Spleen (tissue), 11 donors: ENCODE measurements at regions not wholly inside any gene's neighbourhood (a gene's known extent, or its start where the extent isn't known, plus 50 kb on each side); places are given as distances from the start of the nearest gene placed in this dataset.

ENCODE experiments used
- DNase-seq: peaks from one replicate; pipeline ENCODE4 v3.0.0-alpha.2; 2020
- H3K27ac ChIP-seq, 8 donors: fragments of 200-600 bp; sonication (generic) in 7 of 8; 1 replicate in 4 of 8; 2 replicates in 4 of 8; pipeline versions ENCODE4 v1.5.0 to v1.8.0; 2016 to 2021; ENCODE audit warnings: inconsistent platforms in 4 of 8, mild to moderate bottlenecking in 4 of 8, moderate library complexity in 1 of 8
- H3K27me3 ChIP-seq, 7 donors: fragments of 200-600 bp; sonication (generic) in 6 of 7; replicated peaks in 1 of 7; 1 replicate in 4 of 7; 2 replicates in 3 of 7; pipeline versions ENCODE4 v1.5.0 to v1.8.0; 2016 to 2021; ENCODE audit warnings: inconsistent platforms in 3 of 7, mild to moderate bottlenecking in 1 of 7
- H3K36me3 ChIP-seq, 6 donors: fragments of 200-600 bp; sonication (generic) in 5 of 6; 1 replicate in 4 of 6; 2 replicates in 2 of 6; pipeline versions ENCODE4 v1.5.0 to v1.8.0; 2016 to 2021; ENCODE audit warnings: inconsistent platforms in 2 of 6
- H3K4me1 ChIP-seq, 6 donors: fragments of 200-600 bp; sonication (generic) in 5 of 6; 1 replicate in 3 of 6; 2 replicates in 3 of 6; pipeline versions ENCODE4 v1.5.0 to v1.8.0; 2016 to 2021; ENCODE audit warnings: inconsistent platforms in 3 of 6
- H3K4me3 ChIP-seq, 8 donors: fragments of 200-600 bp; sonication (generic) in 7 of 8; 1 replicate in 4 of 8; 2 replicates in 4 of 8; pipeline versions ENCODE4 v1.5.0 to v1.8.0; 2016 to 2021; ENCODE audit warnings: inconsistent platforms in 4 of 8, mild to moderate bottlenecking in 4 of 8, moderate library complexity in 2 of 8
- H3K9me3 ChIP-seq, 8 donors: fragments of 200-600 bp; sonication (generic) in 7 of 8; 1 replicate in 4 of 8; 2 replicates in 4 of 8; pipeline versions ENCODE4 v1.5.0 to v1.8.0; 2016 to 2021; ENCODE audit warnings: inconsistent platforms in 4 of 8
- CTCF ChIP-seq, 11 experiments: fragments of 200-600 bp in 7 of 11; fragments of 450-650 bp in 4 of 11; sonication (generic) in 4 of 11; IDR thresholded peaks in 8 of 11; conservative IDR thresholded peaks in 3 of 11; 1 replicate in 7 of 11; 2 replicates in 4 of 11; pipeline versions ENCODE4 v1.4.0 to v1.8.0; 2016 to 2021; ENCODE audit warnings: antibody characterized with exemption in 11 of 11, inconsistent platforms in 4 of 11, mild to moderate bottlenecking in 1 of 11
- POLR2A ChIP-seq, 3 donors: fragments of 450-650 bp; IDR thresholded peaks; one replicate each; pipeline ENCODE4 v1.5.1; 2017; ENCODE audit warnings: antibody characterized with exemption in 3 of 3, mild to moderate bottlenecking in 1 of 3
- POLR2AphosphoS5 ChIP-seq, 3 donors: sonication (generic); formaldehyde crosslinking; IDR thresholded peaks; one replicate each; pipeline ENCODE4 v1.5.1; 2017; ENCODE audit warnings: antibody characterized with exemption in 3 of 3
- WGBS, 5 donors: extraction: QIAGEN DNeasy Blood & Tissue Kit in 3 of 5; methylation state at CpG; one replicate each; pipeline versions ENCODE4 v1.1.5 to v1.1.7; 2013 to 2018; 5-methylcytosine and 5-hydroxymethylcytosine counted together
- intact Hi-C: fragments of 100-400 bp; cut with DNase I; formaldehyde crosslinking; loops from one replicate; pipeline ENCODE4 v1.15.0; 2023; ENCODE audit warnings: low total_unique reads
- donor health status: healthy with polysubstance abuse.
- donor health status: DM: no; HTN: no; CAD: no; lungs with moderate emphysema.
- donor health status: DM: no; HTN: no; CAD: no.
- donor health status: Bipolar disorder and iron deficiency.
- donor health status: healthy.
- donor health status: DM: no; HTN: no; CAD: no.
- donor health status: DM: yes; HTN: yes; CAD: no.

- intact Hi-C loops, result no loop called here
- no peak overlapping the region for H3K4me3 ChIP-seq
- H3K27me3 ChIP-seq, result peaks cover 0 to 27% (median 0%) of the 10 kb centered on the region in 7 donors
- TF ChIP-seq CTCF (IDR thresholded peaks at IDR 0.05 in 8 of 11, conservative IDR thresholded peaks at IDR 0.05 in 3 of 11) (no peak), POLR2A (IDR thresholded peaks at IDR 0.05) (no peak), POLR2AphosphoS5 (IDR thresholded peaks at IDR 0.05) (no peak)
- H3K9me3 ChIP-seq, result no peaks in the 10 kb centered on the region
- 40 to 47% (median 47%) methylated on average over 6 of the region's 6 CpGs for WGBS, 5 donors
- peak overlapping the region in 1 of 8 donors; percentile 36 for H3K27ac ChIP-seq
- H3K36me3 ChIP-seq, result no peaks in the 10 kb centered on the region
- no peak for DNase-seq
- H3K4me1 ChIP-seq, result peaks cover 0 to 15% (median 10%) of the 10 kb centered on the region in 6 donors
Measured at GRCh38 chr3:72582211-72582878, 265.9 kb downstream of the SHQ1 start.

GRCh38 chr3:72580900-72581299 is 267.3 kb downstream of the SHQ1 start:
- H3K36me3 ChIP-seq, result no peaks in the 10 kb centered on the region
- no peaks in the 10 kb centered on the region for H3K9me3 ChIP-seq
- no peak overlapping the region for H3K4me3 ChIP-seq
- H3K27me3 ChIP-seq, result peaks cover 0 to 12% (median 0%) of the 10 kb centered on the region in 7 donors
- H3K4me1 ChIP-seq, result peaks cover 0 to 15% (median 10%) of the 10 kb centered on the region in 6 donors
- TF ChIP-seq CTCF (IDR thresholded peaks at IDR 0.05 in 8 of 11, conservative IDR thresholded peaks at IDR 0.05 in 3 of 11) (no peak), POLR2A (IDR thresholded peaks at IDR 0.05) (no peak), POLR2AphosphoS5 (IDR thresholded peaks at IDR 0.05) (no peak)
- no peak overlapping the region for H3K27ac ChIP-seq
- no peak for DNase-seq
- intact Hi-C loops, result no loop called here
- WGBS, 5 donors, result 83 to 90% (median 86%) methylated on average over 2 of the region's 2 CpGs

GRCh38 chr3:72580246-72580756 is 267.9 kb downstream of the SHQ1 start:
- Histone ChIP-seq H3K4me1 (peaks cover 0 to 15% (median 10%) of the 10 kb centered on the region in 6 donors), H3K27me3 (peaks cover 0 to 10% (median 0%) of the 10 kb centered on the region in 7 donors), H3K9me3 (no peaks in the 10 kb centered on the region), H3K4me3 (no peak overlapping the region), H3K27ac (no peak overlapping the region), H3K36me3 (no peaks in the 10 kb centered on the region)
- no peak for DNase-seq
- intact Hi-C loops, result no loop called here
- TF ChIP-seq POLR2A (IDR thresholded peaks at IDR 0.05) (no peak), CTCF (IDR thresholded peaks at IDR 0.05 in 8 of 11, conservative IDR thresholded peaks at IDR 0.05 in 3 of 11) (no peak), POLR2AphosphoS5 (IDR thresholded peaks at IDR 0.05) (no peak)
- WGBS, 5 donors, result 61 to 93% (median 83%) methylated on average over 2 to 4 of the region's 4 CpGs

GRCh38 chr3:72579581-72580245 is 268.5 kb downstream of the SHQ1 start:
- H3K9me3 ChIP-seq, result no peaks in the 10 kb centered on the region
- DNase-seq, result no peak
- no peak overlapping the region for H3K4me3 ChIP-seq
- no peak overlapping the region for H3K27ac ChIP-seq
- peaks cover 0 to 15% (median 10%) of the 10 kb centered on the region in 6 donors for H3K4me1 ChIP-seq
- H3K27me3 ChIP-seq, result peaks cover 0 to 10% (median 0%) of the 10 kb centered on the region in 7 donors
- H3K36me3 ChIP-seq, result no peaks in the 10 kb centered on the region
- intact Hi-C loops, result no loop called here
- 86 to 92% (median 88%) methylated on average over 11 of the region's 11 CpGs for WGBS, 5 donors
- no peak for TF ChIP-seq POLR2A (IDR thresholded peaks at IDR 0.05)
- TF ChIP-seq CTCF (IDR thresholded peaks at IDR 0.05 in 8 of 11, conservative IDR thresholded peaks at IDR 0.05 in 3 of 11), result no peak
- no peak for TF ChIP-seq POLR2AphosphoS5 (IDR thresholded peaks at IDR 0.05)
